GM12891 (cell line): ENCODE measurements at regions not wholly inside any gene's neighbourhood (a gene's known extent, or its start where the extent isn't known, plus 50 kb on each side); places are given as distances from the start of the nearest gene placed in this dataset.

ENCODE experiments used
- POLR2A ChIP-seq: IDR thresholded peaks from 2 replicates; pipeline ENCODE4 v1.6.1; 2011; ENCODE audit warnings: low read depth, low read length, control low read depth
- POLR2AphosphoS5 ChIP-seq: IDR thresholded peaks from 2 replicates; pipeline ENCODE4 v1.6.1; 2011; ENCODE audit warnings: low read depth, low read length, control low read depth
- SPI1 ChIP-seq: IDR thresholded peaks from 2 replicates; pipeline ENCODE4 v1.6.1; 2011; ENCODE audit warnings: low read depth, low read length, control low read depth
- TAF1 ChIP-seq: IDR thresholded peaks from 2 replicates; pipeline ENCODE4 v1.6.1; 2011; ENCODE audit warnings: low read depth, low read length, control low read depth

GRCh38 chr9:7729371-7730163 lies 70.0 kb downstream of the DMAC1 start:
- TF ChIP-seq POLR2A = no peak
- TF ChIP-seq TAF1 = no peak
- no peak for TF ChIP-seq SPI1
- no peak for TF ChIP-seq POLR2AphosphoS5
